Activated T-cell treated with anti-CD3 and anti-CD28 coated beads, Interleukin-2, amount 50 U/mL, for 48 hours (primary cell): ENCODE measurements at regions not wholly inside any gene's neighbourhood (a gene's known extent, or its start where the extent isn't known, plus 50 kb on each side); places are given as distances from the start of the nearest gene placed in this dataset.

Source experiments
- DNase-seq, 2 experiments: peaks; one replicate each; pipeline ENCODE4 v3.0.0-alpha.2; 2020

DNA sequence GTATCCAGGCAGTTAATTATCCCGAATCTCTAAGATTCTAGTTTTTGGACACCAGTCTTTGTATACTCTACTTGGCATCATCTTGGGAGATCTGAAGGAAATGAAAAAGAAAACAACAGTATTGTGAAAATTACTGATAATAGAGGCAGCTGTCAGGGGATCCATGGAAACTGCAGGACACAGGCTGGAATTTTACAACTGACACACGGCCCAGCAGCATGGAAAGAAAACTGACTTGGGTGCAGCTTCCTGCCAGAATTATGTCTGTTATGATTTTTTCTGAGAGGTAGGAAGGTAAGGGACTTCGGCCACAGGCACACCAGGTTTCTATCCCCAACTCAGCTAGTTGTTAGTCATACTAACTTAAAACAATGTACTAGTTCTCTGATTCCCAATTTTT, 57.7 kb upstream of the ERBB4 start:
- no peak for DNase-seq

DNA sequence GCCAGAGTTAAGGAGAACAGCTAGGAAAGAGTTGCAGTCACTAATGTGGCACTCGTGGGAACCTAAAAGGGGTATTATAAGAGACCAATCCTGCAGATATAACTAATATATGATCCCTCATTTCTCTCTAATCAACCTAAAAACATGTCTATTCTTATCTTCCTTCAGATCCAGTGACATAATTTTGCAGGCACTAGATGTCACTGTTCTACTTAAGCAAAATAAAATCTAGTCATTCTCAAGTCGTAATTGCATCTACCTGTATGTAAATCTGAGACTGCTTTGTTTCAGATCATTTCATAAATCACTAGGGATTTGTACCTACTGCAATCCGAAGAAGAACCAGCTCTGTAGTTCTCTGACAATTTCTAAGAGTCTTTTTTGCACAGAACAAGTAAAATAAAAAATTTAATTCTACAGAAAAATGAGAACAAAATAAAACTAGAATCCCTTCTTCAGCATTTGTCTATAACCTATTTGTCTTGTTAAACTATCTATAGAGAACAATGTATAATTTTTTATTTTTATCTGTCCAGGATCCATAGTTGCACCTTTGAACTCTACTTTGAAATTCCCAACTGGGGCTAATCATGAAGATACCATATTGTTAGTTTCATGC, 56.5 kb upstream of the ERBB4 start:
- no peak for DNase-seq

DNA sequence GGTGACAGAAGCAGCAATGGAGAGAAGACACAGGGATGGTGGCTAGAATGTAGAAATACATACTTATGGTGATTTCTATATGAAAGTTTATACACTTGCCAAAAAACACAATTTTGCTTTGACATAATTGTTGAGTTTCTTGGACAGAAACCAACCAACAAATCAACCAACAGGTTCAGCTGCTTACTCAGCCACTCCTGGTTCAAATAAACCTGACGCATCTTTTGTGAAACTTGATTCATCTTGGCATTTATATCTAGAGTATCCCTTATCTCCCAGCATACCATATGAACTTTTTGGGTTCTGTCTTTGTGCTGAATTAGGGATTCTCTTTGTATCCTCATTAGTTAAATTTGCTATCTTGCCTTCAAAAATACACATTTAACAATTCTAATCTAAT, 54.1 kb upstream of the ERBB4 start:
- no peak for DNase-seq
